ACC112 (cell line): ENCODE measurements at regions not wholly inside any gene's neighbourhood (a gene's known extent, or its start where the extent isn't known, plus 50 kb on each side); places are given as distances from the start of the nearest gene placed in this dataset.
A peak's percentile ranks its signal among the peaks of the same experiment; 100 is the strongest.

ENCODE experiments used
- H2AFZ ChIP-seq: fragments of 200-600 bp; sonication (generic); one replicate; pipeline ENCODE4 v1.6.0; 2017; ENCODE audit warnings: antibody characterized with exemption, low read length; ENCODE audit not compliant: unreplicated experiment
- H3K27ac ChIP-seq: fragments of 200-600 bp; sonication (generic); 2 replicates; pipeline ENCODE4 v1.5.1; 2014; ENCODE audit warnings: low read depth, mild to moderate bottlenecking, antibody characterized with exemption, low read length, moderate library complexity
- H3K27me3 ChIP-seq: fragments of 200-600 bp; sonication (generic); 2 replicates; pipeline ENCODE4 v1.6.1; 2014; ENCODE audit warnings: mild to moderate bottlenecking, antibody characterized with exemption, low read length, moderate library complexity, mixed read lengths; ENCODE audit not compliant: insufficient read depth
- H3K36me3 ChIP-seq: fragments of 200-600 bp; sonication (generic); 2 replicates; pipeline ENCODE4 v1.6.1; 2016; ENCODE audit warnings: mild to moderate bottlenecking, antibody characterized with exemption, low read length, moderate library complexity, mixed read lengths; ENCODE audit not compliant: insufficient read depth
- H3K4me1 ChIP-seq: fragments of 200-600 bp; sonication (generic); one replicate; pipeline ENCODE4 v1.6.1; 2016; ENCODE audit warnings: low read length, mixed read lengths; ENCODE audit not compliant: insufficient read depth, unreplicated experiment, control insufficient read depth
- H3K4me3 ChIP-seq: fragments of 200-600 bp; sonication (generic); 2 replicates; pipeline ENCODE4 v1.5.1; 2014; ENCODE audit warnings: mild to moderate bottlenecking, low read depth, low read length
- H3K79me2 ChIP-seq: fragments of 200-600 bp; sonication (generic); one replicate; pipeline ENCODE4 v1.6.0; 2016; ENCODE audit warnings: low read length; ENCODE audit not compliant: control insufficient read depth, unreplicated experiment, insufficient read depth

DNA sequence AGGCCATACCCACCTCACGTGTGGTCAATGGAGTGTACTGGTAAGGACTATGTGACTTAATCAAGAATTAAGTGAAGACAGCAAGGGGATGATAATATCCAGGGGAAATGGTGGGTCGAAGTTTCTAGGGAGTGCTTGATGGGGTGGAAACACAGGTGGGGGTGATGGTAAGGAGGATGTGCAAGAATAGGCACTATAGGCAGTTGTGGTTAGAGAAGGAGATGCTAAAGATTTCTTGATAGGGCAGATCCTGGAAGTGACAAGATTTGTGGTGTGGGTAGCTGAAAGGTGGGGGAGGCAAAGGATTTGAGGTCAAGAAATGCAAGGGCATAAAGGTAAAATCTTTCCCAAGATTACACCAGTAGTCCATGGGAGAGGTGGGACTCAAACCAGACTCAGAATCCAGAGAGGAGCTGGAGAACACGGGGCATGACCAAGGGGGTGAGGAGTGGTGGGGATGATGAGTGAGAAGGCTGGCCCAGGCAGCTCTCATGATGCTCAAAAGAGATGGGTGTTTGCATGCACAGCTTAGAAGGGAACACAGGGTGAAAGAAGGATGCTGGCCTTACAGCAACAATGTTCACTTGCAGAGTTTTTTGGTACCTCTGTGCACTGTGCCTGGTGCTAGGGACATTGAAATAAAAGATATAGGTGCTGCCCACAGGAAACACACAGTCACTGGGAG is 78.4 kb downstream of the CCR1 start:
- Histone ChIP-seq H3K4me1 (peaks cover 21% of the 10 kb centered on the region), H2AFZ (no peak overlapping the region), H3K36me3 (no peaks in the 10 kb centered on the region), H3K4me3 (no peak overlapping the region), H3K27ac (no peak overlapping the region), H3K79me2 (no peaks in the 10 kb centered on the region), H3K27me3 (no peaks in the 10 kb centered on the region)

DNA sequence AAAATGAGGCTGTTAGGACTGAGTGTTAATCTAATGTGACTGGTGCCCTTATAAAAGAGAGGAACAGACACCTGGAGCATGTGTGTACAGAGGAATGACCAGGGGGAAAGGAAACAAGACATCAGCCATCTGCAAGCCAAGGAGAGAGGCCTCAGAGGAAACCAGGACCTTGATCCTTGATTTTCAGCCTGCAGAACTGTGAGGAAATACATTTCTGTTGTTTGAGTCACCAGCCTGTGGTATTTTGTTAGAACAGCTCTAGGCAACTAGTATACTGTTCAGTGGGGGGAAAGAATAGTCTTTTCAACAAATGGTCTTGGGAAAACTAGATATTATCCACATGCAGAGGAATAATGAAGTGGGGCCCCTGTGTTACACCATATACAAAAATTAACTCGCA is 80.6 kb downstream of the CCR1 start:
- peak overlapping the region; percentile 90 for H3K27ac ChIP-seq

DNA sequence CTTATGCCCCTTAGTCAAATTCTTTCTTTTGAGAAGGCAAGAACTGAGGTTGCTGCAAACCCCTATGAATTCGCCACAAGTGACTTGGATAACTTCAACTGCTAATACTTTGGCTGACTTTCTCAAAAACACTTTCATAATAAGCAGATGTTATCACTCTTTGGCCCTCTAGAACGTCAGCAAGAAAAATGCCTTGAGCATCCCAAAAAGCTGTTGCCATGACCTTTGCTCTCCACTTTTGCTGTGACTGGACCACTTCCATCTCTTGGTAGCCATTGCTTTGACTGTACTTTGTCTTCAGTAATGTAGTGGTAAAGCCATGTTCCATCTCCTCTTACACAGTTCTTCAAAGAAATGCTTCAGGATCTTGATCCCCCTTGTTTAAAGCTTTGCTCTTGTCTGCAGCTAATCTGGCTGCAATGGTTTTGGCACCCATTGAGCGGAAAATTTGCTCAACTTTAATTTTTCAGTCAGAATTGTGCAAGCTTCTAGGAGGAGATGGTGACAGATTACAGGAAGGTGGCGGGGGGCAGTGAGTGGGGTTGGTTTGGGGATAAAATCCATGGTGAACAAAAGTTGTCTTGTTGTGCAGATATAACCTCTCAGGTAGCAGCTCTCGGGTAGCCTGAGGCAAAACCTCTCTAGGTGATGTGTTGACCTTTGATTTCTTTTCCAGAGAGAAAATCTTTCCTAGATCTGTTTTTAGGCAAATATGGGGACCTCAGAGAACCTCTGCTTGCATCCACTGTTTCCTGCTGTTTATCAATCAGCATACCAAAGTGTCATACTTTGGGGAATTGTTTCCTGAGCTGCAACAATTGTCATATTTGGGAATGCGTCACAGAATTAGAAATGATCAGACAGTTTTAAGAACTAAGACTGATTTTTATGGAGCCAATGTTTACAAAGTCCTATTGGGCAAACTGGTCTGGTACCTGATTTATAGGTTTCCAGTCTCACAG is 83.6 kb downstream of the CCR1 start:
- Histone ChIP-seq H3K4me1 (peaks cover 27% of the 10 kb centered on the region), H3K4me3 (no peak overlapping the region), H3K36me3 (no peaks in the 10 kb centered on the region), H3K27me3 (no peaks in the 10 kb centered on the region), H3K79me2 (no peaks in the 10 kb centered on the region), H3K27ac (no peak overlapping the region), H2AFZ (no peak overlapping the region)

More for the DNA sequence above, 80.6 kb downstream of the CCR1 start:
- Histone ChIP-seq H3K79me2 (no peaks in the 10 kb centered on the region), H2AFZ (peak overlapping the region; percentile 49), H3K27me3 (no peaks in the 10 kb centered on the region), H3K4me1 (peaks cover 27% of the 10 kb centered on the region), H3K36me3 (no peaks in the 10 kb centered on the region), H3K4me3 (no peak overlapping the region)

DNA sequence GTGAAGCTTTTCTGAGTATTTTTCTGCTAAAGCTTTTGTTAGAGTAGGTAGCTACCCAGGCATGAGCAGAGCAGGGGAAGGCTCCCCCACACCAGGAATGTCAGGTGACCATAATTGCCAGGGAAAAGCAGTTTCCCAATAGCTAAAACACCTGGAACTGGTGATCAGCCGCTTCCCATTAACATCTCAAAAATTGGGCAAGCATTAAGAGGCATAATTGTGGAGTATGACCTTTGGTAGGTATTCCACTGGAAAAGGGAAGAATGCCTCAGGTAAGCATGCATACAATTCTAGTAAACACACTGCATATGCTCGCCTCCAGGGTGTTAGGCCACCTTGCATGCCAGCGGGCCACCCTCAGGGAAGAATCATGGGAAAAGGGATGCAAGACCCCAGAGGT is 84.5 kb downstream of the CCR1 start:
- H3K27me3 ChIP-seq = no peaks in the 10 kb centered on the region
- no peak overlapping the region for H3K4me3 ChIP-seq
- no peaks in the 10 kb centered on the region for H3K79me2 ChIP-seq
- no peak overlapping the region for H3K27ac ChIP-seq
- peaks cover 27% of the 10 kb centered on the region for H3K4me1 ChIP-seq
- no peak overlapping the region for H2AFZ ChIP-seq
- H3K36me3 ChIP-seq = no peaks in the 10 kb centered on the region

DNA sequence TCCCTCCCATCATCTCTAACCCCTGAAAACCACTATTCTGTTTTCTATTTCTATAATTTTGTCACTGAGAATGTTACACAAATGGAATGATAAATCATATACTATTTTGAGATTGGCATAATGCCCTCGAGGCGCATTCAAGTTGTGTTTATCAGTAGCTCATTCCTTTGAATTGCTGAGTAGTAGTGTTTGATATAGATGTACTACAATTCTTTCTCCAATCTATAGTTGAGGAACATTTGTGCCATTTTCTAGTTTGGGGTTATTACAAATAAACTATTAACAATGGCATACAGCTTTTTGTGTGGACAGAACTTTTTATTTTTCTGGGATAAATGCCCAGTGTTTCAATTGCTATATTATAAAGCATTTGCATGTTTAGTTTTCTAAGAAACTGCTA is 86.0 kb downstream of the CCR1 start:
- Histone ChIP-seq H2AFZ (no peak overlapping the region), H3K36me3 (no peaks in the 10 kb centered on the region), H3K79me2 (no peaks in the 10 kb centered on the region), H3K27ac (no peak overlapping the region), H3K4me3 (no peak overlapping the region), H3K27me3 (no peaks in the 10 kb centered on the region), H3K4me1 (peaks cover 14% of the 10 kb centered on the region)

DNA sequence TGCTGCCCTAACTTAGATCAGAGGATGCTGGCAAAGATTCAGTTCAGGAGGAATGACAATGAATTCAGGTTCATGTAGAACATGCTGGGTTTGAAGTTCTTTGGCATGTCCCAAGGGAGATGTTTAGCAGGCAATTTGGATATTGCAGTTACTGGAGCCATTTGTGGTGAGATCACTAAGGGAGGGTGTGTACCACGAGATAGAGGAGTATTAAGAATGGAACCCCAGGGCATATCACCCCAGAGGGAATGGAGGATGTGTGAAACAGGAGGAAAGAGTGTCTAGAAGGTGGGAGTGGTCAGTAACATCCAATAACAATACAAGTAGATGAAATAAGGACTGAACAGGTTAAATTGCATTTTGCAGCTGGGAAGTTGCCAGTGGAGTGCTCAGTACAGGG is 87.1 kb downstream of the CCR1 start:
- Histone ChIP-seq H3K27ac (no peak overlapping the region), H3K36me3 (no peaks in the 10 kb centered on the region), H2AFZ (no peak overlapping the region), H3K27me3 (no peaks in the 10 kb centered on the region), H3K4me1 (peaks cover 7% of the 10 kb centered on the region), H3K4me3 (no peak overlapping the region), H3K79me2 (no peaks in the 10 kb centered on the region)

DNA sequence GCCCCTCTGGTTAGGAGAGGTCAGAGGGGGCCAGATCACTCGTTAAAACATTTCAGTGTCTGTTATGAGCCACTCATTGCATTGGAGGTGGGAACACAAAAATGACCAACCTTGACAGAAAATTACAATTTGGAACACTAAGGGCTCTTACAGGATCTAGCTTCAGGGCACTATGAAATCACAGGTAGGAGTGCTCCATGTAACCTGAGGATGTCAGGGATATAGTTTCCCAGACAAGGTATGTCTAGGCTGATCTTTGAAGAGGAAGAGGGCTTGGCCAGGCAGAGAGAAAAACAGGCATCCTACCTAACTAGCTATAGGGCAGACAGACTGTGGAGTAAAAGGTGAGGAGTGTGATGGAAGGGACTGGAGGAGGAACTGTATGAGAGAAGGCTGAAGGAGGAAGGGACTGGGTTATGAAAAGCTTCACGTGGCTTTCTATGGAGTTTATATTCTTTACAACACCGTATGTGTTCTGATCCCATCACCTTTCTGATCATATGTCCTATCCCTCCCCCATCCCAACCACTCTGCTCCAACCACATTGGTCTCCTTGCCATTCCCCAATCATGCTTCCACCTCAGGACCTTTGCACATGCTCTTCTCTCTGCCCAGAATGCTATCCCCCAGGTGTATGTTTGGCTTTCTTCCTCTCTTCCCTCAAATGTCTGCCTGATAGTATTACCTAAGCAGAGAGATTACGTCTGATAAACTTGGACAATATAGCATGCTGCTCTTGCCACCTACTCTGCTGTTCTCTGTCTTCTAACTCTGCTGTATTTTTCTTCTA is 88.2 kb downstream of the CCR1 start:
- peaks cover 12% of the 10 kb centered on the region for H3K4me1 ChIP-seq
- H3K27ac ChIP-seq = no peak overlapping the region
- H3K79me2 ChIP-seq = no peaks in the 10 kb centered on the region
- H3K4me3 ChIP-seq = no peak overlapping the region
- H3K27me3 ChIP-seq = no peaks in the 10 kb centered on the region
- no peaks in the 10 kb centered on the region for H3K36me3 ChIP-seq
- H2AFZ ChIP-seq = no peak overlapping the region

DNA sequence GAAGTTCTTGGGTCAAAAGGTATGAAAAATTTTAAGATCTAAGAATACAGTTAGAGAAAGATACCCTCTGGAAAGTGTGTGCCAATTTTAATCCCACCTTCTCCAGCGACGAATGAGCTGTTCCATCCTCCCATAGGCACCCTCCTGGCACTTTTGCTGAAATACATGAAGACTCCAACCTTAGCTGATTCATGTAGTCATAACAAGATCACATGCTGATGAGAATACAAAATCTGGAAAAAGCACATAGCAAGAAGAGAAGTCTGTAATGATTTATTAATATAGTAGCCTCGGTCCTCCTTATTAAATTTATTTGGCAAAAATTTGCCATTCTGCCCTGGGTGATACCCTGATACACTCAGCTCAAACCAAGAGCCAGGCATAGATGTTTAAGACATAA is 88.9 kb downstream of the CCR1 start:
- no peak overlapping the region for H2AFZ ChIP-seq
- no peak overlapping the region for H3K4me3 ChIP-seq
- H3K4me1 ChIP-seq = peaks cover 14% of the 10 kb centered on the region
- no peaks in the 10 kb centered on the region for H3K79me2 ChIP-seq
- no peak overlapping the region for H3K27ac ChIP-seq
- H3K27me3 ChIP-seq = no peaks in the 10 kb centered on the region
- no peaks in the 10 kb centered on the region for H3K36me3 ChIP-seq

DNA sequence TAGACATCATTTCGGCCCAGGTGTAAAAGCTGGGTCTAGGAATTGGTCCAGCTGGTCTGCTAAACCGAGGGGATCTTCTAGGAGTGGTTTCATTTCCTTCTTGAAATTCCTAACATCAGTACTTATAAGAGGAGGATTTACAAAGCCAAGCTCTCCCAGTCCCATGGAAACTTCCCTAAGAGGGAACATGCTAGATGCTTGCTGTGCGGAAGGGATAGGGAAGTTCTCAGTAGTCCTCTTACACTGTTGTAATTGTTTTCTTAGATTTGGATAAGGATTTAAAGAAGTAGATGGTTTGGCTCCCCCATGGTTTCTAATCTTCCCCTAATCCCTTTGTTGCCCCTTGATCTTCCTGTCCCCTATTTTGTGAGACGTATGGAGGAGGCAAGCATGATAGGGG is 89.7 kb upstream of the XCR1 start:
- Histone ChIP-seq H3K27ac (no peak overlapping the region), H2AFZ (no peak overlapping the region), H3K79me2 (no peaks in the 10 kb centered on the region), H3K36me3 (no peaks in the 10 kb centered on the region), H3K27me3 (no peaks in the 10 kb centered on the region), H3K4me1 (peaks cover 34% of the 10 kb centered on the region), H3K4me3 (no peak overlapping the region)

DNA sequence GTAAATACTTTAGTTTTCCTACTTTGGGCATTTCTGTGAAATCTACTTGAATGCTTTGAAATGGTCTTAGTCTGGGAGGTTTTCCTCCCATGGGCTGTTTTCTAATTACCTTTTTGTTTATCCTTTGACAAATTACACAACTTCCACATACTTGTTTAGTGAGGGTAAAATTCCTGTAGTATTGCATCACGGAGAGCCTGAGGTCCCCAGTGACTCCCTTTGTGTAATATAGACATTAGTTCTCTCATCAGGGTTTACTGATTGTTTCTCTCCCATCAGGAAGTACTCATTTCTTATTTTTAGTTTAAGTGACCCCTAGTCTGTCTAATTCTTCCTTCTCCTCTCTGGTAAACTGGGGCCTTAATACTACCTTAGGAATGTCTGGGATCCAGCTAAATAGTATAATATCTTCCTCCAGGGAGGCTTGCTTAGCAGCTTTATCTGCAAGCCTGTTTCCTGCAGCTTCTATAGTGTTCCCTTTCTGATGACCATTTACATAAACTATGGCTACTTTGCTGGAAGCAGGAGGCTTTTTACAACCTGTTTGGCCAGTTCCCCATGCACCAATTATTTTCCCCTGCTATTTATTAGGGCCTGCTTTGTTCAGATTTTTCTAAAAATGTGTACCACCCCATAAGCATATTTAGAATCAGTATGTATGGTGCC is 87.2 kb upstream of the XCR1 start:
- Histone ChIP-seq H3K4me1 (peaks cover 54% of the 10 kb centered on the region), H3K27me3 (no peaks in the 10 kb centered on the region), H3K36me3 (no peaks in the 10 kb centered on the region), H3K4me3 (no peak overlapping the region), H3K27ac (peak overlapping the region; percentile 73), H3K79me2 (no peaks in the 10 kb centered on the region), H2AFZ (no peak overlapping the region)
